ENCODE measurements at regions not wholly inside any gene's neighbourhood (a gene's known extent, or its start where the extent isn't known, plus 50 kb on each side); places are given as distances from the start of the nearest gene placed in this dataset.
"Not testable (repeated sequence)": the region's sequence is repeated elsewhere in the genome, so short reads cannot be mapped to it uniquely, and the experiment has no call there.

DNA sequence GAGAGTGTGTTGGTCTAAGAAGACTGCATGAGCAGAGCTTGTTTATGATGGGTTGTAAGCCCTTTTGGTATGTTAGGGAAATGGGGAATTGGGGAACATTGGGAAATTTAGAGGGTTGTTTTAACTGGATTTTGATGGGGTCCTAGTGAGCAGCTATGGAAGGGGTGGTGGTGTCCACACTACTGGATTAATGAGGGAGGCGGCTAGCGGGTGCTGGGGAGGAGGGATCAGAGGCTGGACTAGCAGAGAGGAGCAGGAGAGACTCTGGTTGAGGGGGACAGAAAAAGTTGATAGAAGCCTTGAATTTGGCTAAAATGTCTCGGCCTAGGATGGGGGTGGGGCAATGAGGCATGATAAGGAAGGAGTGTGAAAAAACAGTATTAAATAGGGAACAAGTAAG is 1369.1 kb downstream of the UQCRFS1 start:
- DNase-seq, result no peak

DNA sequence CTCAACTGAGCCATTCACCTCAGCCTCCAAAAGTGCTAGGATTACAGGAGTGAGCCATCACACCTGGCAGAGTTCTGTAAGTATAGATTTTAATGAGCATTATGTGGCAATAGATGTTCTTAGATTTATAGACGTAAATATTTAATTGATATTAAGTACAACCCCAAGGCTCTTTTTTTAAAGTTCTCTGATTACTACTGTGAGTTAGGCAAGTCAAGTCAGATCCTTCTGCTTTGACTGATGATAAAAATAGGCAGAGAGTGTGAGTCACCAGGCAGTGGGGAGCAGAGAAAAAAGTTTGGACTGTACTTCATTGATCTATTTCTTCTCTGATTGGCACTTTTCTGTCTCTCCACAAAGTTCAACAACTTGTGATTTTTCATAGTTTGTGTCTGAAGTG is 1379.9 kb downstream of the UQCRFS1 start:
- no peak for DNase-seq

DNA sequence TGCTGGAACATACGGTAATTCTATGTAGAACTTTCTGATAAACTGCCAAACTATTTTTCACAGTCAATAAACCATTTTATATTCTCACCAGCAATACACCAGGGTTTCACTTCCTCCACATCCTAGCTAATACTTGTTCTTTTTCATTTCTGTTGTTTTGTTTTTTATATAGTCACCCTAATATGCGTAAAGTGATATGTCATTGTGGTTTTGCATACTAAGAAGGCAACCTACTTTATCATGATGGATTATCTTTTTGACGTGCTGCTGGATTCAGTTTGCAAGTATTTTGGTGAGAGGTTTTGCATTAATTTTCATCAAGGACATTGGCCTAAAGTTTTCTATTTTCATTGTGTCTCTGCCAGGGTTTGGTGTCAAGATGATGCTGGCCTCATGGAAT is 1384.1 kb downstream of the UQCRFS1 start:
- DNase-seq, result no peak

DNA sequence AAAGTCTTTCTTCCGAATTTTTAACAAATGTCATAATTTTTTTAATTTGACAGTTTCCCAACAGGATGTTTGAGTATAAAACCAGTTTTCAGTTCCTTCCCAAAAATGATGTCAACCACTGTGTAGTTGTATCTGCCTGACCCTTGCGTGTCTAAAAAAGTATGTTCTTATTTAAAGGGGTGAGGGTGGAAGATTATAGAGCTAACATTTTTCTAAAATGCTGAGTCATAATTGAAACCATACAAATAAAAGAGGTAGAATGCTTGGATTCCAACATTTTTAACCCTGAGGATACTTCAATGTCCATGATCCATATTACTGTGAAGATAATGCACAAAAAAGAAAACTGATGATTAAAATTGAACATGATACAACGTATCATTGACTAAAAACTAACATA is 1388.8 kb downstream of the UQCRFS1 start:
- no peak for DNase-seq

DNA sequence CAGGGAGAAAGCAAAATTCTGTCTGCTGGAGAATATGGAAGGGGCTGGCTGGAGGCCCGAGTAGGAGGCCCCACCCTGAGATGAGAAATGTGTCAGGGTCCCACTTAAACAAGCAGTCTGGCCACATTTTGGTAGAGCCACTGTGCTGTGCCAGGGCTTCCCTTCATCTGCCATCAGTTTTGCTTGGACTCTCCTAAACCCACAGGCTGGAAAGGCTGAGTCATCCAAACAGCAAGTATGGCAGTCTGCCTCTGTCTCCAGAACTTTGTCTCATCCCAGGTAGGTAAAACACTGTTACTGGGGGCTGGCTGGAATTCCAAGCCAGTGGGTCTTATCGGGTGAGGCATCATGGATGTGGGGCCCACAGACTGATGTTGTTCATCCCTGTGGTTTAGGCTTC is 1390.6 kb downstream of the UQCRFS1 start:
- no peak for DNase-seq

DNA sequence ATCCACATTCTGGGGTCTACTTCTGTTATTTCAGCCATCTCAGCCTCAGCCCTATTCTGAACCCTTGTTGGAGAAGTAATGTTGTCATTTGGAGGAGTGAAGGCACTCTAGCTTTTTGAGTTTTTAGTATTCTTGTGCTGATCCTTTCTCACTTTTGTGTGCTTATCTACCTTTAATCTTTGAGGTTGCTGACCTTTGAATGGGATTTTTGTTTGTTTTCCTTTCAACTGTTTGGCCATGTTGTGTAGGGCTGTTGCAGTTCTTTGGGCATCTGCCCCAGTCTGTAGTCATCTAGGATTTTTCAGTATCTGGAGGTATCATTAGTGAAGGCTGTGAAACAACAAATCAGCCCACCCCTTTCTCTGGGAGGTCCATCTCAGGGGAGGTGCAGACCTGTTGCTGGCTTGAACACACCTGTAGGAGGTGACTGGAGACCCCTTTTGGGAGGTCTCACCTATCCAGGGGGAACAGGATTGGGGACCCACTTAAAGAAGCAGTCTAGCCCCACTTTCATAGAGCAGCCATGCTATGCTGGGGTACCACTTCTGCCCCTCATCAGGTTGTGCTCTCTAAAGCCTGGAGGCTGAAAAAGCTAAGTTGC is 1391.4 kb downstream of the UQCRFS1 start:
- DNase-seq, result no peak

DNA sequence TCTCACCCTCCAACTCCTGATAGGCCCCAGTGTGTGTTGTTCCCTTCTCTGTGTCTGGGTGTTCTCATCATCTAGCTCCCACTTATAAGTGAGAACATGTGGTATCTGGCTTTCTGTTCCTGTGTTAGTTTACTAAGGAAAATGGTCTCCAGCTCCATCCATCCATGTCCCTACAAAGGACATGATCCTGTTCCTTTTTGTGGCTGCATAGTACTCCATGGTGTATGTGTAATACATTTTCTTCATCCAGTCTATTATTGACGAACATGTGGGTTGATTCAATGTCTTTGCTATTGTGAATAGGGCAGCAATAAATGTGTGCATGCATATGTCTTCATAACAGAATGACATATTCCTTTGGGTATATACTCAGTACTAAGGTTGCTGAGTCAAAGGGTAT is 1397.0 kb downstream of the UQCRFS1 start:
- no peak for DNase-seq

DNA sequence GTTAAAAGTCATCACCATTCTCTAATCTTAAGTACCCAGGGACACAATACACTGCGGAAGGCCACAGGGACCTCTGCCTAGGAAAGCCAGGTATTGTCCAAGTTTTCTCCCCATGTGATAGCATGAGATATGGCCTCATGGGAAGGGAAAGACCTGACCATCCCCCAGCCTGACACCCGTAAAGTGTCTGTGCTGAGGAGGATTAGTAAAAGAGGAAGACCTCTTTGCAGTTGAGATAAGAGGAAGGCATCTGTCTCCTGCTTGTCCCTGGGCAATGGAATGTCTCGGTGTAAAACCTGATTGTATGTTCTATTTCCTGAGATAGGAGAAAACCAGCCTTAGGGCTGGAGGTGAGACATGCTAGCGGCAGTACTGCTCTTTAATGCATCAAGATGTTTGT is 1398.1 kb downstream of the UQCRFS1 start:
- DNase-seq, result not testable (repeated sequence)

DNA sequence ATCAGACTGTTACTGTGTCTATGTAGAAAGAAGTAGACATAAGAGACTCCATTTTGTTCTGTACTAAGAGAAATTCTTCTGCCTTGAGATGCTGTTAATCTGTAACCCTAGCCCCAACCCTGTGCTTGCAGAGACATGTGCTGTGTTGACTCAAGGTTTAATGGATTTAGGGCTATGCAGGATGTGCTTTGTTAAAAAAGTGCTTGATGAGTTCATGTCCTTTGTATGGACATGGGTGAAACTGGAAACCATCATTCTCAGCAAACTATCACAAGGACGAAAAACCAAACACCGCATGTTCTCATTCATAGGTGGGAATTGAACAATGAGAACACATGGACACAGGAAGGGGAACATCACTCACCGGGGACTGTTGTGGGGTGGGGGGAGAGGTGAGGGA is 1398.7 kb downstream of the UQCRFS1 start:
- DNase-seq, result not testable (repeated sequence)

DNA sequence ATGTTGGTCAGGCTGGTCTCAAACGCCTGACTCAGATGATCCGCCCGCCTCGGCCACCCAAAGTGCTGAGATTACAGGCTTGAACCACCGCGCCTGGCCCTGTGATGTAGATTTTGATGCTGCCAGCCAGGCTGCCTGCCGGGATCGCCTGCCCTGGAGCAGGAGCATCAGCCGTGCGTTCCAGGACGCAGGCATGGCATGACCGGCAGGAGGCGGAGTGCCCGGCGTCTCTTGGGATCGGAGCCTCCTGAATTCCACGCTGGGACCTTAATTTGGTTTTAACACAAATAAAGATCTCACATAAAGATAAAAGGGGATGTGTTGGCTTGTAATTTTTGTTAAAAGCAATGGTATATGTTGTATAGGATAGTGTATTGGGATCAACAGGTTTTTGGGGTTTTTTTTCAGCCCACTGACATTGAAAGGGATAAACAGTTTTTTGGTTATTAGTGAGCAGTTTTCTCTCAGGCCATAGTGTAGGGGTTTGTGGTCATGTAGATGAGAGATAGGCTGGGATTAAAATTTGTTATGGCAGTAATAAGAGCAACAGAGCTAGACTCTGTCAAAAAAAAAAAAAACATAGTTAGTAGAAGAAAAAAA is 1406.4 kb downstream of the UQCRFS1 start:
- DNase-seq, result no peak

DNA sequence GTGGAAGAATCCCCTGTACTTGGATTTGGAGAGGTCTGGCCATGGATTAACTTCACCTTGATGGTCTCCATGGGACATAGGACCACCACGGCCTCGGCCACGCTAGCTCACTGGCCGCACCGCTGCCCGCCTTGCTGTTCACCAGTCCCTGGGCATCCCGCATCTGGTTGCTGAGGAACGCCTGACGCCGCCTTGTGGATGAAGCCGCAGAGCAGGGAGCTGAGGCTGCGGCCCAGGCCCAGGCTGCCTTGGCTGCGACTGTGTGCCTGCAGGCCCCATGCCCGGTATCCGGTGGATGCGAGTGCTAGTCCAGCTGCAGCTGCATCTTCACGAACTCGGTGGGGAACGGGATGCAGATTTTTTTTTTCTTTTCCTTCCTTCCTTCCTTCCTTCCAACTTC is 1407.1 kb downstream of the UQCRFS1 start:
- no peak for DNase-seq

DNA sequence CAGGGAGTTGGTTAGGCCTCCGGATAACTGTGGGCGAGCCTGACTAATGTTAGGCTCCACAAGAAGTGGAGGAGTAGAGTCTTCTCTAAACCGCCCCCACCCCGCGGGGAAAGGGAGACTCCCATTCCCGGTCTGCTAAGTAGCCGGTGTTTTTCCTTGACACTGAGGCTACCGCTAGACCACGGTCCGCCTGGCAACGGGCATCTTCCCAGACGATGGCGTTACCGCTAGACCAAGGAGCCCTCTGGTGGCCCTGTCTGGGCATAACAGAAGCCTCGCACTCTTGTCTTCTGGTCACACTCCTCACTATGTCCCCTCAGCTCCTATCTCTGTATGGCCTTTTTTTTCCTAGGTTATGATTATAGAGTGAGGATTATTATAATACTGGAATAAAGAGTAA is 1410.7 kb downstream of the UQCRFS1 start:
- not testable (repeated sequence) for DNase-seq

DNA sequence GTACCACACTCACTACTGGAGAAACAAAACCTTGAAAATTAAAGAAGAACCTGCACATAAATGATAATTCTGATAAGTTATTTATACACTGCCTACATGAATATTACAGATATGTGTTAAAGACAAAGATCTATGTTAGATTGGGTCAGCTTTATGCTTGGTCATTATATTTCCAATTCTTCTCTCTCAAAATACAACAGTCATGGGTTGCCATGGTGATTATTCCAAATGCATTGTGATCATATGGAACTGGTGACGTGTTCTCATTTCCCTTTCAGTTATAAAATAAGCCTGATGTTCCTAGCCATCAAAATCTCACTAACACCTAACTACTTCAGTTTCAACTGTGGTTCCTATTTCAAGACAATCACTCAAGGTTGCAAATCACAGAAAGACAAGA is 1416.4 kb downstream of the UQCRFS1 start:
- DNase-seq, result no peak

DNA sequence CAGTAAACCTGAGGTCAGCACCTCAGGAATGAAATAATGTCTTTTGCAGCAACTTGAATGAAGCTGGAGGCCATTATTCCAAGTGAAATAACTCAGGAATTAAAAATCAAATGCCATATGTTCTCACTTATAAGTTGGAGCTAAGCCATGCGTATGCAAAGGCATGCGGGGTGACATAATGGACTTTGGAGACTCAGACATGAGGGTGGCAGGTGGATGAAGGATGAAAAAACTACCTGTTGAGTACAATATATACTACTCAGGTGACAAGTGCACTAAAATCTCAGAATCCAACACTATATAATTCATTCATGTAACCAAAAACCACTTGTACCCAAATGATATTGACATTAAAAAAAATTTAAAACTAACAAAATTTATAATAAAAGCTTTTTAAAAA is 1416.9 kb downstream of the UQCRFS1 start:
- DNase-seq, result no peak

DNA sequence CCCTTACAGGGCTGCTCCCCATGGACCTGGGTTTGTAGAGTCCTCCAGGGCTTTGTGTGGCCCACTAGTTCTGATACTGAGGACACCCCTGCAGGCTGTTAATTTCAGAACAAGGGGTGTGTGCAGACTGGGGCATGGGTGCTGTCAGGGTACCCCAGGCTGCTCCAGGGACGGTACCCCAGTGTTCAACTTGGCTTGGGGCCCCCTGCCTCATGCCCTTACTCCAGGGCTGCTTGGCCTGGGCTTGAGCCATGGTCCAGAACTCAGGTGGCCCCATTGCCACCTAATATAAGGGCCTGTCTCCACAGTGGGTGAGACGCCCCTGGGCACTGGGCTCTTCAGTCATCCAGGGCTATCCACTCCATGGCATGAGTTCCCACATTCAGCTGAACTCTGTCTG is 1417.6 kb downstream of the UQCRFS1 start:
- no peak for DNase-seq

DNA sequence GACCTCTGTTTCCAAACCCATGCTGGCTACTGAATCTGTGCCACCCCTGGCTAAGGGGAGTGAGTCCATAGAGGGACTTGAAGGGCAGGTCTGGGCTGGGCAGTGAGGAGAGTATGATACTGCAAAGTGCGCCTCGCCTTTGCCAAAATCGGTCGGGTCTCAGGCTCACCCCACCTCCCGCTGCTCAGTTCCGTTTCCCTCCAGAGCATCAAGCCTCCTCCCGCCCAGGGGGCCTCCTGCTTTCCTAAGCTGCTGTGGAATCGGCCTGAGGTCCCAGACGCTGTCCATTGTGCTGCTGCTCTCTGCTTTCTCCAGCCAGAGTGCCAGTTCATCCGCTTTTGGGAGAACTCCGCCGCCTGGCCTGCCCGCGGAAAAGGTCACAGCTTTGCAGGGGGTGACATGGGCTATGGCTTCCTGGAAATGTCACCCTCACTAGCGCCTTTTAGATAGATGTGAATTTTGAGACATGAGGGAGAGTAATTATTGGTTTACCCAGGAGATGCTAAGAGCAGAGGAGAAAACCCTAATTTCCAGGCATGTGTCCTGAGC is 1418.4 kb downstream of the UQCRFS1 start:
- peak in 1 of 2 donors; percentile 17 for DNase-seq

DNA sequence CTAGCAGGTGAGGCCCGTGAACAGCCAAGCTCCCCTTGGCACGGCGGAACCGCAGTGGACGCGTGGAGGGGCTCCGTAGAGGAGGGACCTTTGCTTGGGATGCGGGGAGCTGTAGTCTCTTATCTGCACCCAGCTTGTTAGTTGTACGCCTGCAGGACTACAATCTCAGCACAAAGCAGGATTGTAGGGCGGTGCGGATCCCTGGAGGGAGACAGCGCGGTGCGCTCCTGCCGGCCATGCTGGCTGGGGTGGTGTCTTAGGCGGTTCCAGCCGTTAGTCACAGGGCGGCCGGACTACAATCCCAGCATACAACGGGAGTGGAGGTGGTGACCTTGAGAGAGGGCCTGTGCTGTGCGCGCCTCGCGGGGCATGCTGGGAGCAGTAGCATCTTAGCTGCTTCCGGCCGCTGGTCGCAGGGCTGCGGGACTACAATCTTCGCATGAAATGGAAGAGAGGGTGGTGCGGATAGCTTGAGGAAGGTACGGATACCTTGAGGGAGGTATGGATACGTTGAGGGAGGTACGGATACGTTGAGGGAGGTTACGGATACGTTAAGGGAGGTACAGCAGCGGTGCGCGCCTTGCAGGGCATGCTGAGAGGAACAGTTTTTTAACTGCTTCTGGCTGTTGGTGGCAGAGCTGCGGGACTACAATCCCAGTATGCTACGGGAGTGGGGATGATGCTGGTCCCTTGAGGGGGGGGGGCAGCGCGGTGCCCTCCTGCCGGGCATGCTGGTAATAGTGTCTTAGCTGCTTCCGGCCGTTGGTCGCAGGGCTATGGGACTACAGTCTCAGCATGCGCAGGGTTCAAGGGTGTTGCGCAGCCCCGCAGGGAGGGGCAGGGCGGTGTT is 1419.1 kb downstream of the UQCRFS1 start:
- DNase-seq, result peak; percentile 89 to 91

DNA sequence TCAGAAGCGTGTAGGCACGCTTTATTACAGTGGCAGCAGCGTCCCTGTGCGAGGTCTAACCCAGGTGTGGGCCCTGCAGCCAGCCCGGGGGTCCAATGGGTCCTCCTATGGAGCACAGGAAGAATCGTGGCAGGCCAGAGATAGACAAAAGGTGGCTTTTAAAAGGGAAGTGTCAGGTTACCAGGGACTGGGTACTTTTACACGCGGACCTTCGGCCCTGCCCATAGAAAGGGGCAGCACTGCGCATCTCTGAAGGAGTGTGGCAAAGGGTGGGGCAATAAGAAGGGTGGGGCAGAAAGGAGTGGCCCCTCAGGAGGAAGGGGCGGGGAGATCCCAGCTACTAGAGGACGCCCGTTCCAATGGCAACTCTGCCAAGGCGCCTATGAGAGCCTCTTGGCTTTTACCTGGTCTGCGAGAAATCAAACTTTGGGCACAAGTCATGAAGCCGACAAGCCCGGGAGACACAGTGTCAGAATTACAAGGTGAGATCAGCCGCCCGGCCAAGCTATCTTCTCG is 1419.8 kb downstream of the UQCRFS1 start:
- DNase-seq, result peak; percentile 61 to 76

DNA sequence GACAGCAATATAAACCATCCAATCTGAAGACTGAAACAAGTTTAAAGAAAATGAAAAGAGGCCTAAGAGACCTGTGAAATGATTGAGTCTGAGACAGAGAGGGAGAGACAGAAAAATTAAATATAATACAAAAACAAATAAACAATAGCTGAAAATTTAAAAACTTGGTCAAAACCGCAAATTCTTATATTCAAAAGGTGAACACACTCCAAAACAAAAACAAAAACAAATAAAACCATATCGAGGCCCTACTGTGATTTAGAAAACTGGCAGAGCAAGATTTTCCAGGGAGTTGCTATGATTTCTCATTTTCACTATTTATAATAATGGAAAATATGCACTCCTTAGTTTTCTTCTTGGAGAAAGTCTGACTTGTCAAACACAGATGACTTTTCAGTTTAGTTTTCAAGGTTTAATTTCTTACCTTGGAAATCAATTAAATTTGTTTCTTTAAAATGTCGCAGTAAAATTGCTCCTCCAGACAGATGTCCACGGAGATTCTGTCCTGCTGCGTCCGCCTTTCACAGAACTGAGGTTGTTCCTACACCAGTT is 1420.3 kb downstream of the UQCRFS1 start:
- no peak for DNase-seq

DNA sequence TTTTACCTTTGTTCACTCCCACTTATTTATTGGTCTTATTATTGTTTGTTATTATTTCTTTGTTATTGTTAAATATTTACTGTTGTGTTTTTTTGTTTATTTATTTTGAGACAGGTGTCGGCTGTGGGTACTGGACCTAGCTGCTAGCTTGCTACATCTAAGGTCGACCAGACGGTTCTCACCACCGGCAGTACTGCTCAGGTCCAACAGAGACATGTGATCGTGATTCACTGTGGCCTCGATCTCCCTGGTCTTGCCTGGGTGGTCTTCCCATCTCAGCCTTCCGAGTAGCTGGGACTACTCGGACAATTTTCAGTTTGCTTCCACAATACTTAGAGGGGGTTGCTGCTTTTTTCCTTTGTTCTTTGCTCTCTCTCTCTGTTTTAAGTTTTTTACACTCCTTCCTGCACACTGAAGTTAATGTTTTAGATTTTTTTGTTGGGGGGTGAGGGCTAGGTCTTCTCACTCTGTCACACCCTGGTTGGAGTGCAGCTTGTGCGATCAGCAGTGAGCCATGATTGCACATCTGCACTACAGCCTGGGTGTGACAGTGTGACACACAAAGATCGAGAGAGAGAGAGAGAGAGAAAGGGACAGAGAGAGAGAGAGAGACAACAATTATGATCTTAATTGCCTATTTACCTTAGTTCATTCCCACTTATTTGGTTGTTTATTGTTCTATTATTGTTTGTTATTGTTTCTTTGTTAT is 1432.4 kb downstream of the UQCRFS1 start:
- no peak for DNase-seq

DNA sequence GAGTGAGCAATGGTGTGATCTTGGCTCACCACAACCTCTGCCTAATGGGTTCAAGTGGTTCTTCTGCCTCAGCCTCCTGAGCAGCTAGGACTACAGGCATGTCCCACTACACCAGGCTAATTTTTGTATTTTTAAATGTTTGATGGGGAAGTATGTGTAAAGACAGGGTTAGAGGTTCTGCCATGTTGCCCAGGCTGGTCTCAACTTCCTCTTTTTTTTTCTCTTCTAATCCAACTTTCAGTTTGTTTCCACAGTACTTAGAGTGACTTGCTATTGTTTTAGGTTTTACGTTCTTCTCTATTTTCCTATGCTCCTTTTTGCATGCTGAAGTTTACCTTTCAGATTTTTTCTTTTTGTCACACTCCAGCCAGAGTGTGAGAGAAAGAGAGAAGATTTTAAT is 1433.0 kb downstream of the UQCRFS1 start:
- no peak for DNase-seq

DNA sequence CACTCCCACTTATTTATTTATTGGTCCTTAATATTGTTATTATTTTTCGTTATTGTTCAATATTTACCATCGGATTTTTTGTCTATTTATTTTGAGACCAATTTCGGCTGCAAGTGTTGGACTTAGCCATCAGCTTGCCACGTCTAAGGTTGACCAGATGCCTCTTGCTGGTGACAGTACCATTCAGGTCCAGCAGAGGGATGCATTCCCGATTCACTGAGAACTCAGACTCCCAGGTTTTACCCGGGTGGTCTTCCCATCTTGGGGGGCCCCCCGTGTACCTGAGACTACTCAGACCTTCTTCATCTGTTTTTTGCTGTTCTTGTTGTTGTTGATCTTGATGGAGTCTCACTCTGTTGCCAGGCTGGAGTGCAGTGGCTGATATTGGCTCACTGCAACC is 1435.2 kb downstream of the UQCRFS1 start:
- no peak for DNase-seq

DNA sequence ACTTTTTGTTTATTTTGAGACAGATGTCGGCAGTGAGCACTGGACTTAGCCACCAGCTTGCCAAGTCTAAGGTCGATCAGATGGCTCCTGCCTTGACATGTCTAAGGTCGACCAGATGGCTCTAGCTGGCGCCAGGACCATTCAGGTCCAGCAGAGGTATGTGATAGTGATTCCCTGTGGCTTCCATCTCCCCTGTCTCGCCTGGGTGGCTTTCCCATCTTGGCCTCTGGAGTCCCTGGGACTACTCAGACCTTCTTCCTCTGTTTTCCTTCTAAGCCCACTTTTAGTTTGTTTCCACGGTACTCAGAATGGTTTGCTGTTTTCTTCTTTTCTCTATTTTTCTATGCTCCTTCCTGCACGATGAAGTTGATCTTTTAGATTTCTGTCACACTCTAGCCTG is 1435.7 kb downstream of the UQCRFS1 start:
- no peak for DNase-seq
